ENCODE measurements at regions not wholly inside any gene's neighbourhood (a gene's known extent, or its start where the extent isn't known, plus 50 kb on each side); places are given as distances from the start of the nearest gene placed in this dataset.

- no peak for DNase-seq
Measured at GRCh38 chr9:107647611-107648010, 158.0 kb upstream of the KLF4 start.

- no peak for DNase-seq
Measured at GRCh38 chr9:107647141-107647540, 157.6 kb upstream of the KLF4 start.

- DNase-seq: no peak
Measured at GRCh38 chr9:107645464-107645833, 155.9 kb upstream of the KLF4 start.

- DNase-seq: peak; percentile 35
Measured at GRCh38 chr9:107644733-107645463, 155.3 kb upstream of the KLF4 start.

GRCh38 chr9:107639426-107639825 lies 149.9 kb upstream of the KLF4 start:
- no peak for DNase-seq

- peak; percentile 57 for DNase-seq
Measured at GRCh38 chr9:107638521-107639310, 149.1 kb upstream of the KLF4 start.

GRCh38 chr9:107637421-107638420 lies 148.2 kb upstream of the KLF4 start:
- DNase-seq: peak; percentile 69

GRCh38 chr9:107636571-107637381 lies 147.2 kb upstream of the KLF4 start:
- DNase-seq: peak; percentile 27

GRCh38 chr9:107635803-107636174 lies 146.2 kb upstream of the KLF4 start:
- DNase-seq: peak; percentile 82

- no peak for DNase-seq
Measured at GRCh38 chr9:107635101-107635802, 145.7 kb upstream of the KLF4 start.

GRCh38 chr9:107633406-107633805 lies 143.8 kb upstream of the KLF4 start:
- DNase-seq: no peak

GRCh38 chr9:107632661-107633060 lies 143.1 kb upstream of the KLF4 start:
- DNase-seq: no peak

GRCh38 chr9:107632216-107632615 lies 142.6 kb upstream of the KLF4 start:
- DNase-seq: no peak

GRCh38 chr9:107631788-107632187 lies 142.2 kb upstream of the KLF4 start:
- no peak for DNase-seq

GRCh38 chr9:107630156-107630555 lies 140.6 kb upstream of the KLF4 start:
- peak; percentile 31 for DNase-seq

GRCh38 chr9:107628444-107628843 lies 138.9 kb upstream of the KLF4 start:
- DNase-seq: no peak

- no peak for DNase-seq
Measured at GRCh38 chr9:107627781-107628180, 138.2 kb upstream of the KLF4 start.

GRCh38 chr9:107626118-107626517 lies 136.5 kb upstream of the KLF4 start:
- no peak for DNase-seq

- DNase-seq: no peak
Measured at GRCh38 chr9:107625383-107625984, 135.9 kb upstream of the KLF4 start.

GRCh38 chr9:107624234-107624948 lies 134.8 kb upstream of the KLF4 start:
- DNase-seq: no peak

GRCh38 chr9:107621436-107621835 lies 131.9 kb upstream of the KLF4 start:
- no peak for DNase-seq

Measured in hematopoietic multipotent progenitor cell treated with erythropoietin and hydrocortisone succinate and interleukin-3 and kit ligand, for 4 days (in vitro differentiated cells).